NK-92 treated with Interleukin-12 subunit alpha and Interleukin-12 subunit beta, amount 100 ng/mL, for 24 hours (cell line): ENCODE measurements at regions not wholly inside any gene's neighbourhood (a gene's known extent, or its start where the extent isn't known, plus 50 kb on each side); places are given as distances from the start of the nearest gene placed in this dataset.
"Not testable (repeated sequence)": the region's sequence is repeated elsewhere in the genome, so short reads cannot be mapped to it uniquely, and the experiment has no call there.

Source experiments
- DNase-seq: peaks from one replicate; lab custom pipeline; 2025; lab: John Stamatoyannopoulos, UW

- DNase-seq = no peak
Measured at GRCh38 chr14:97798176-97798575, 1001.0 kb downstream of the VRK1 start.

- DNase-seq = no peak
Measured at GRCh38 chr14:97802430-97803373, 1005.5 kb downstream of the VRK1 start.

- no peak for DNase-seq
Measured at GRCh38 chr14:97804056-97804455, 1006.9 kb downstream of the VRK1 start.

- no peak for DNase-seq
Measured at GRCh38 chr14:97806891-97807290, 1009.7 kb downstream of the VRK1 start.

- not testable (repeated sequence) for DNase-seq
Measured at GRCh38 chr14:97808541-97808940, 1011.4 kb downstream of the VRK1 start.

GRCh38 chr14:97813556-97813955, 1016.4 kb downstream of the VRK1 start:
- no peak for DNase-seq

GRCh38 chr14:97820781-97821180, 1023.6 kb downstream of the VRK1 start:
- DNase-seq = no peak

GRCh38 chr14:97824218-97824617, 1027.0 kb downstream of the VRK1 start:
- no peak for DNase-seq

- DNase-seq = no peak
Measured at GRCh38 chr14:97827746-97828145, 1030.6 kb downstream of the VRK1 start.

- no peak for DNase-seq
Measured at GRCh38 chr14:97832776-97833175, 1035.6 kb downstream of the VRK1 start.

- no peak for DNase-seq
Measured at GRCh38 chr14:97838986-97839385, 1041.8 kb downstream of the VRK1 start.

- no peak for DNase-seq
Measured at GRCh38 chr14:97840159-97840558, 1043.0 kb downstream of the VRK1 start.

GRCh38 chr14:97841762-97842161, 1044.6 kb downstream of the VRK1 start:
- DNase-seq = no peak

- no peak for DNase-seq
Measured at GRCh38 chr14:97843066-97843465, 1045.9 kb downstream of the VRK1 start.

GRCh38 chr14:97844042-97844441, 1046.9 kb downstream of the VRK1 start:
- no peak for DNase-seq

- DNase-seq = no peak
Measured at GRCh38 chr14:97846156-97846555, 1049.0 kb downstream of the VRK1 start.

- DNase-seq = no peak
Measured at GRCh38 chr14:97848317-97848980, 1051.3 kb downstream of the VRK1 start.

GRCh38 chr14:97850466-97850865, 1053.3 kb downstream of the VRK1 start:
- no peak for DNase-seq

GRCh38 chr14:97850886-97851285, 1053.7 kb downstream of the VRK1 start:
- no peak for DNase-seq

- no peak for DNase-seq
Measured at GRCh38 chr14:97851428-97851995, 1054.3 kb downstream of the VRK1 start.

GRCh38 chr14:97854918-97855317, 1057.7 kb downstream of the VRK1 start:
- DNase-seq = no peak

- DNase-seq = no peak
Measured at GRCh38 chr14:97866195-97866594, 1069.0 kb downstream of the VRK1 start.

- DNase-seq = no peak
Measured at GRCh38 chr14:97866664-97867063, 1069.5 kb downstream of the VRK1 start.
